Posterior vena cava (tissue), 2 donors: ENCODE measurements at regions not wholly inside any gene's neighbourhood (a gene's known extent, or its start where the extent isn't known, plus 50 kb on each side); places are given as distances from the start of the nearest gene placed in this dataset.
"Not testable (repeated sequence)": the region's sequence is repeated elsewhere in the genome, so short reads cannot be mapped to it uniquely, and the experiment has no call there.

Experiments
- DNase-seq: peaks from one replicate; pipeline ENCODE4 v3.0.0-alpha.2; 2020; ENCODE audit warnings: low spot score
- intact Hi-C, 2 donors: fragments of 100-400 bp; cut with DNase I; formaldehyde crosslinking; loops; one replicate each; pipeline versions ENCODE4 v1.14.1 to v1.14.2; 2022 to 2023
- donor health status: DM: yes; HTN: yes; CAD: no.
- donor health status: DM: yes; HTN: yes; CAD: no.

GRCh38 chr18:10147752-10148151 is 233.9 kb downstream of the VAPA start:
- intact Hi-C loops, result no loop called here
- DNase-seq, result no peak

- no peak for DNase-seq
- intact Hi-C loops, result no loop called here
Measured at GRCh38 chr18:10148189-10148929, 234.5 kb downstream of the VAPA start.

- intact Hi-C loops, result no loop called here
- peak; percentile 52 for DNase-seq
Measured at GRCh38 chr18:10149768-10150556, 236.1 kb downstream of the VAPA start.

GRCh38 chr18:10150576-10150975 is 236.8 kb downstream of the VAPA start:
- intact Hi-C loops, DNase-seq: not testable (repeated sequence)

GRCh38 chr18:10152475-10152874 is 238.7 kb downstream of the VAPA start:
- DNase-seq, result peak; percentile 42
- intact Hi-C loops, result no loop called here

GRCh38 chr18:10153924-10154752 is 240.3 kb downstream of the VAPA start:
- no peak for DNase-seq
- intact Hi-C loops, result no loop called here

- intact Hi-C loops, result no loop called here
- DNase-seq, result no peak
Measured at GRCh38 chr18:10157706-10158105, 243.9 kb downstream of the VAPA start.

- intact Hi-C loops, result loop anchor here in 1 of 2 donors (1.0 kb wide), 1 partner anchor 42 kb away; no protein-coding TSS in a partner anchor
- no peak for DNase-seq
Measured at GRCh38 chr18:10160251-10160650, 246.4 kb downstream of the VAPA start.

GRCh38 chr18:10161315-10161714 is 247.5 kb downstream of the VAPA start:
- intact Hi-C loops, result no loop called here
- no peak for DNase-seq

- DNase-seq, result no peak
- intact Hi-C loops, result no loop called here
Measured at GRCh38 chr18:10162340-10162739, 248.5 kb downstream of the VAPA start.

GRCh38 chr18:10164271-10165071 is 250.7 kb downstream of the VAPA start:
- intact Hi-C loops, result no loop called here
- no peak for DNase-seq

- DNase-seq, result no peak
- intact Hi-C loops, result no loop called here
Measured at GRCh38 chr18:10166164-10166807, 252.5 kb downstream of the VAPA start.

GRCh38 chr18:10167759-10168158 is 253.9 kb downstream of the VAPA start:
- no peak for DNase-seq
- intact Hi-C loops, result no loop called here

- intact Hi-C loops, result no loop called here
- no peak for DNase-seq
Measured at GRCh38 chr18:10168477-10168876, 254.7 kb downstream of the VAPA start.

- intact Hi-C loops, result no loop called here
Measured at GRCh38 chr18:10169064-10169562, 255.3 kb downstream of the VAPA start.

GRCh38 chr18:10169814-10170213 is 256.0 kb downstream of the VAPA start:
- DNase-seq, result no peak
- intact Hi-C loops, result no loop called here

More at GRCh38 chr18:10169064-10169562, 255.3 kb downstream of the VAPA start:
- no peak for DNase-seq

- no peak for DNase-seq
Measured at GRCh38 chr18:10170375-10170774, 256.6 kb downstream of the VAPA start.

GRCh38 chr18:10175333-10175732 is 261.5 kb downstream of the VAPA start:
- DNase-seq, intact Hi-C loops: not testable (repeated sequence)

More at GRCh38 chr18:10170375-10170774, 256.6 kb downstream of the VAPA start:
- intact Hi-C loops, result no loop called here
